MV-4-11 (cell line): ENCODE measurements at regions not wholly inside any gene's neighbourhood (a gene's known extent, or its start where the extent isn't known, plus 50 kb on each side); places are given as distances from the start of the nearest gene placed in this dataset.
"Not testable (repeated sequence)": the region's sequence is repeated elsewhere in the genome, so short reads cannot be mapped to it uniquely, and the experiment has no call there.

Experiments
- DNase-seq: peaks from one replicate; lab custom pipeline; 2025; lab: John Stamatoyannopoulos, UW

DNA sequence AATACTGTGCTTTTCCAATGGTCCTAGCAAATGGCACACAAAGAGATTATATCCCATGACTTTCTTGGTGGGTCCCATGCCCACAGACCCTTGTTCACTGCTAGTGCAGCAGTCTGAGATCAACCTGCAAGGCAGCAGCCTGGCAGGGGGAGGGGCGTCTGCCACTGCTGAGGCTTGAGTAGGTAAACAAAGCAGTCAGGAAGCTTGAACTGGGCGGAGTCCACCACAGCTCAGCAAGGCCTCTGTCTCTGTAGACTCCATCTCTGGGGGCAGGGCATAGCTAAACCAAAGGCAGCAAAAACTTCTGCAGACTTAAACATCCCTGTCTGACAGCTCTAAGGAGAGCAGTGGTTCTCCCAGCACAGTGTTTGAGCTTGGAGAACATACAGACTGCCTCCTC lies 82.9 kb downstream of the ZNF737 start:
- no peak for DNase-seq

DNA sequence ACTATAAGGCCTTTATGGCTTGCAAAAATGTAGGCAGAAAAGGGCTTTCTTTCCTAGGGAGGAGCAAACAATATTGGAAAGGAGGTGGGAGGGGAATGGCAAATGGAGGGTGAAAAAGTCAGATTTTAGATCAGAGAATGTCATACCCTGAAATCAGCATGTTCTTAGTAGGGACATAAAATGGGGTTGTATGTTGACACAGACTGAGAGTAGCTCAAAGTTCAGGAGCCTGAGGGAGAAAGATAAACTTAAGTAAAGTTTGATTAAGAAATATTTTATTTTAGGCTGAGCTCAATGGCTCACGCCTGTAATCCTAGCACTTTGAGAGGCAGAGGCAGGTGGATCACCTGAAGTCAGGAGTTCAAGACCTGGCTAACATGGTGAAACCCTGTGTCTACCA lies 83.8 kb downstream of the ZNF737 start:
- no peak for DNase-seq

DNA sequence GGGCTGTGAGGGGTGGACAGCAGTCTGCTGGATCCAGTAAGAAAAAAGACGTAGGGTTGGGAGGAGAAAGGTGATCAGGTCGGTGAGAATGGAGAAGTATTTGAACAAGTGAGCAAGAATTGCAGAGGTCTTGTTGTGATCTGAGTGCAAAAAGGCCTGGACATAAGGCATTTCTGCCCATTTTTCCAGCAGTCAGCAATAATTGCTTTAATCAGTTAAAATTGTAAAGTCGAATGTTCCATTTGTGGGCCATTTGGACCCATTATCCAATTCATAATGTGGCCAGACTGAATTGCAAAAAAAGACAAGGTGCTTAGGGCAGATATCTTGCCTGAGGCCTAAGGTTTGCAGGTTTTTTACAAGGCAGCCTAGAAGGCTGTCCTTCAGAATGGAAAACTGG lies 86.1 kb downstream of the ZNF737 start:
- DNase-seq: no peak

DNA sequence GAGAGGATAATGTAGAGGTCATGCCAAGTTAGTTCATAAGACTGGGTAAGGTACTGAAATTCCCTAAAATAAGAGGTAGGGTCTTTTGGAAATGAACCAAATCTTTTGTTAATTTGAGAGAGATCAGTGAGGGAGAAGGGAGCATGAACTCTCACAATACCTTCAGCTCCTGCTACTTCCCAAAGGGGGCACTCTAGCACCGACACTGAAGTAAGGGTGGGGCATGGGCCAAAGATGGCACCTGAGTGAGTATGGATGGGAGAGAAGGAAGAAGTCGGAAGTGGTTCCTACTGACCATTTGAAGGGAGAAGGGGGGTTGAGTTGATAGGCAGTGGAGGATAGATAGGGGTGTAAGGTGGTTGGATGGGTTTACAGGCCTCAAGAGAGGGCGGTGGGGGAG lies 86.6 kb downstream of the ZNF737 start:
- DNase-seq: no peak

DNA sequence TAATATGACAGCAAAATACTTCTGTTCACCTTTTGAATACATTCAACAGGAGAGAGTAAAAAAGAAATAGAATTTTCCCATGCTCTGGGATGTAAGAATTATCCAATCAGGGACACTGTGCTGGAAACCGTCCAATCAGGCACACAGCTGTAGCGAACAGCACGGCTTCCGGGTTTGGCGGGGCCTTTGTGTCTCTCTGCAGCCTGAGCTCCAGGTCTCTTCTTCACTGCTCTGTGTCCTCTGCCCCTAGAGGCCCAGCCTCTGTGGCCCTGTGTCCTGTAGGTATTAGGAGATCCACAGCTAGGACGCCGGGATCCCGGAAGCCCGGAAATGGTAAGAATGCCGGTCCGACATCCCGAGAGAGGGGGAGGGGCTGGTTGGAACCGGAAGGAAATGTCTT lies 92.7 kb downstream of the ZNF737 start:
- no peak for DNase-seq

DNA sequence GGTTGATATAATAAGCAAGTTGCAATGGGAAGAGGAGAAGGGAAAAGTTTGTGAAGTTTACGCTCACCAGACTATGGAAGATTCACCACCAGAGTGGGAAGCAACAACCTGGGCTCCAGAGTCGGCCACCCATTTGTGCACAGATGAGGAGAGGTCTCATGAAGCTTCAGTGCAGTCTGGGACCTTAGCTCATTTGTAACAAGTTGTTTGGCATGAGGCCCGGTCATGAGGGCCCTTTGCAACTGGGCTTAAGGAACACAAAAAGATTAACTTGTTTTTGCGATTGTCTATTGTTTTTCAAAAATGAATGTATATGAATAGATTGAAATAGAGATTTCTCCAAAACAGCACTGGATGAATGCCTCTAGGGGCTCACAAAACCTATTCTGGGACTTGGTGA lies 94.2 kb downstream of the ZNF737 start:
- no peak for DNase-seq

DNA sequence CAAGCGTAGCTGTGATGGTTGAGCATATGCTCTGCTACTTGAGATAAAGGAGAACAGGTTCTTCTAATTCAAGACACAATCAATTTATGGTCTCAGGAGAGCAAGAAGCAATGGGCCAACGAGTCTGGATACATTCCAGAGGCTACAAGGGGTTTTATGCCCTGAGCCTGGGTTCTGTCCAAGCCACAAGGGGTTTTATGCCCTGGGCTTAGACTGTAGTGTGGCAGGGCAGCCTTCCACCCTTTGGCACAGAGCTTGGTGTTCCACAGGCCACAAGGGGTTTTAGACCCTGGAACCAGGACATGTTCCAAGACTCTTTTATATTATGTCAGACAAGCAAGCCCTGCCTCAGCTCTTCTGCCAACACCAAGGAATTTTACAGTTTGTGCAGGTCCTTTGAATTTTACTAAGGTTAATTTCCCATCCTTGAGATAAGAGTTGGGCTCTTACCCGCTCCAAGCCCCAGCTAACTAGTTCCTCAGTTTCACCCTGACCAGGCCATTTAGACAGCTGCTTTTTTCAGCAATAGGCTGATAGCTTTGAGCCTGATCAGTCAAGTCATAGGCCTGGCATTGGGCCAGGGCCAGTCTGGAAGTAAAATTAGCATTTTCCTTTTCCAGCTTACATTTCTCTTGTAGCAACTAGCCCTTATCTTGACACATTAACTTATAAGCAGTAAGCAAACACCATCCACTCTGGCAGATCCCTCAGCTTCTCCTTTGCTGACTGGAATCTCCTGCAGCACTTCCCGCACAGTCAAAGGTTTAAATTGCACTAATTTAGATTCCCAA lies 95.0 kb downstream of the ZNF737 start:
- no peak for DNase-seq

DNA sequence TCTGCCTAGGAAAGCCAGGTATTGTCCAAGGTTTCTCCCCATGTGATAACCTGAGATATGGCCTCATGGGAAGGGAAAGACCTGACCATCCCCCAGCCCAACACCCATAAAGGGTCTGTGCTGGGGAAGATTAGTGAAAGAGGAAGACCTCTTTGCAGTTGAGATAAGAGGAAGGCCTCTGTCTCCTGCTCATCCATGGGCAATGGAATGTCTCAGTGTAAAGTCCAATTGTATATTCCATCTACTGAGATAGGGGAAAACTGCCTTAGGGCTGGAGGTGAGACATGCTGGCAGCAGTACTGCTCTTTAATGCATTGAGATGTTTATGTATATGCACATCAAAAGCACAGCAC lies 99.0 kb downstream of the ZNF737 start:
- not testable (repeated sequence) for DNase-seq

DNA sequence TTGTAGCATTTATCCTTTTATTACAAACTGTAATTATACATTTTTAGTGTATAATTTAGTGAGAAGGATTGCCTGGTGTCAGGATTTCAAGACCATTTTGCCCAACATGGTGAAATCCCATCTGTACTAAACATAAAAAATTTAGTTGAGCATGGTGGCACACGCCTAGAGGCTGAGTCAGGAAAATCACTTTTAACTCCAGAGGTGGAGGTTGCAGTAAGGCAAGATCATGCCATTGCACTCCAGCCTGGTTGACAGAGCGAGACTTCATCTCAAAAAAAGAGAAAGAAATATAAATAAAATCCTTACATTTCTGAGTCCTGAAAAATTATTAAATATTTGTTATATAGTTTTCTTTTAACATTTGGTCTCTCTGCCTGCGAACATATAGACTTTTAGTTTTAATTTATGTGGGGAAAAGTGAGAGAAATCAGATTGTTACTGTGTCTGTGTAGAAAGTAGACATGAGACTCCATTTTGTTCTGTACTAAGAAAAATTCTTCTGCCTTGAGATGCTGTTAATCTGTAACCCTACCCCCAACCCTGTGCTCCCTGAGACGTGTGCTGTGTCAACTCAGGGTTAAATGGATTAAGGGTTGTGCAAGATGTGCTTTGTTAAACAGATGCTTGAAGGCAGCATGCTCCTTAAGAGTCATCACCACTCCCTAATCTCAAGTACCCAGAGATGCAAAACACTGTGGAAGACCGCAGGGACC lies 99.5 kb downstream of the ZNF737 start:
- DNase-seq: not testable (repeated sequence)

DNA sequence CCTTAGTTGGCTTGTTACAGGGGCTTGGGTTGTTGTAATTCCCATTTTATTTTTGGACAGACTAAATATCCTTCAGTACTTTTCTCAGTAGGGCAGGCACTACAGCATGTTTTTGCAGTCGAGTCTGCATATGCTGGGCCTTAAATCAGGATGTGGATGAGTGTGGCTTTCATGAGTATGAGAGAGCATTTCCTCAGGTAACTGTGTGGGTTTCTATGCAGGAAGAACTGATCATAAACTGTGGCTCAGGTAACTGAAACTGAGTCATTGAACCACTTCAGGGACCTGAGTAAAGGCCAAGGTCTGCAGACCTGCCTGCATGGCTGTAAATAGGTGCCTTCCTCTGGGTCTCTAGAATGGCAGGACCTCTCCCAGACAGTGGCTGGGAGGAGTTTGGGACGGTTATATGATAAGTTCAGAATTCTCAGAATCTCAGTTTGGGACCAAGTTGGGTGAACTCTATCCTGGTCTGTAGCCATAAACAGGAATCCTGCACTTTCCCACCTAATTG lies 112.1 kb downstream of the ZNF737 start:
- DNase-seq: no peak

DNA sequence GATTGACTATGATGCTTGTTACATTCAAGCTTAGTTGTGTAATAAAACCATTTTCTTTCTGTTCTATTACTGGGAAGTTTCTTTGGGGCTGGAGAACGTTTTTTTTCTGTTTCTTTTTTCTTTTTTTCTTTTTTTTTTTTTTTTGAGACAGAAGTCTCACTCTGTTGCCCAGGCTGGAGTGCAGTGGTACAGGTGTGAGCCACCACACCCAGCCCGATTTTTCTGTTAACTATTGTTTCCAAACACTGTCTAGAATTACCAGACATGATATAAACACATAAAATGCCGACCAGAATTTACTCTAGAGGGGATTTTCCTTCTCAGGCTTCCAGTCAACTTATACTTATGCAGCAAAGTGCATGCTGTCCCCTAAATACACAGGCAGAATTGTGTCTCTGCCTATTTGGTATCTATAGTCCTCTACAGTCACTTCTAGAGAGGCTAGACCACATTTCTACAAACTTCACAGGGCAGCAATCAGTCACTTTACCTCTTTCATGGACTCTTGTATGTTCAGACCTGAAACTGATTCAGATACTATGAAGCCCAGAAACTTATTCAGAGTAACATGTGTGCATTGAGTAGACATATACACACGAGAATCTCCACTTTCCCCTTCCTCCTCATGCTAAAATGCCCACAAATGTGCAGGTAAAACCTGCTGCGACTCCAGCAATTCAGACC lies 121.2 kb downstream of the ZNF737 start:
- no peak for DNase-seq

DNA sequence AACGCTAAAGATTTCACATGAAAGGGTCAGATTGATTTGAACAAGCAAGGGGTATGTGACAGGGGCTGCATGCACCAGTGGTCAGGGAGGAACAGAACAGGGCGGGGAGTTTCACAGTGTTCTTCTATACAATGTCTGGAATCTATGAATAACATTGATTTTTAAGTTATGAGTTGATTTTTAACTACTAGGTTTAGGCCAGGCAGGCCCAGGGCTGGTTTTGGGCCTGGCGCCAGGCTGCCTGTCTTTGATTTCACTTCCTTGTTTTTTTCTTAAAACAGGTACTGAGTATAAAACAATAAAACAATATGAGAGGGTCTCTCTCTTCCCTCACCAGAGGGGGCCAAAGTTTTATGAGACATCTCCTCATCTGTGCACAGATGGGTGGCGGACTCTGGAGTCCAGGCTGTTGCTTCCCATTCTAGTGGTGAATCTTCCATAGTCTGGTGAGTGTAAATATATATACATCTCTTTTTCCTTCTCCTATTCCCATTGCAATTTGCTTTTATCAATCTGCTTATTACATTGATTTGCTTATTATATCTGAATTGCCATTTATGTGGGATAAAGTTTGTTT lies 133.2 kb downstream of the ZNF737 start:
- DNase-seq: not testable (repeated sequence)

DNA sequence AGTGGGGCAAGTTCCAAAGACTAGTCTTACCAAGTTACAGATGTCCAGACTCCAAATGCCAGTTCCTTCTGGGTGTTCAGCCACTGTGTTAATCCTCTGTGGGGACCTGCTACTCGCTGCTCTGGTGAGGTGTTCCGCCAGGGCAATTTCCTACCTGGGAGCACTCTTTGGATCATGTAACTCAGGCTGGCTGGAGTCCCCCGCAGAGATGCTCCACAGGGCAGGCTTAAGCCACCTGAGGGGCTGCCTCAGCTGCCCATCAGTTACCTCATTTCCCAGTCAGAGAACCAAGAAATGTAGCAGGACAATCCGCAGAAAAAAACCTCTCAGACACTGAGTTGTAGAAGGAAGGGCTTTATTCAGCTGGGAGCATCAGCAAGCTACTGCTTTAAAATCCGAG lies 133.8 kb downstream of the ZNF737 start:
- DNase-seq: no peak

DNA sequence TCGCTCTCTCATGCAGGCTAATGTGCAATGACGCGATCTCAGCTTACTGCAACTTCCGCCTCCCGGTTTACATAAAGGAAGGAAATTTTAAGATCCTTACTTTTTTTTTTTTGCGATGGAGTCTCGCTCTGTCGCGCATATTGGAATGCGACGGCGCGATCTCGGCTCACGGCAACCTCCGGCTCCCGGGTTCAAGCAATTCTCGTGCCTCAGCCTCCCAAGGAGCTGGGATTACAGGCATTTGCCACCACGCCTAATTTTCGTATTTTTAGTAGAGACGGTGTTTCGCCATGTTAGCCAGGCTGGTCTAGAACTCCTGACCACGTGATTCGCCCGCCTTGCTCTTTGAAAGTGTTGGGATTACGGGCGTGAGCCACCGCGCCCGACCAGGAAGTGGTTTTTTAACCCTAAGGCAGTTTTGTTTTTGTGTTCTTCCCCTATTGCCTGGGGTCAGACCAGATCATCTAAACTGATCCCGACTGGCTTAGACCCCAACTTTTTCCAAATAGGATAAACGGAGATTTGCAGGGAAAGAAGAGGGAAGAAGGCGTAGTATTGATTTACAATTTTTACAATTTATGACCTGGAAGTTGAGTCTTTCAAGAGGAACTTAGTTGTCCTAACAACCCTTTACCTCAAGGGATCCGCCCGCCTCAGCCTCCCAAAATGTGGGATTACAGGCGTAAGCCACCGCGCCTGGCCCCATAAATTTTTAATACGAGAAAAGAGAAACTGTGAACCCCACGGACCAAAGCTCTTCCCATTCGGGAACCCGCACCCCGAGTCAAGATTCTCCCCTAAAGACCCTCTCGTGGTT lies 142.0 kb downstream of the ZNF737 start:
- no peak for DNase-seq

DNA sequence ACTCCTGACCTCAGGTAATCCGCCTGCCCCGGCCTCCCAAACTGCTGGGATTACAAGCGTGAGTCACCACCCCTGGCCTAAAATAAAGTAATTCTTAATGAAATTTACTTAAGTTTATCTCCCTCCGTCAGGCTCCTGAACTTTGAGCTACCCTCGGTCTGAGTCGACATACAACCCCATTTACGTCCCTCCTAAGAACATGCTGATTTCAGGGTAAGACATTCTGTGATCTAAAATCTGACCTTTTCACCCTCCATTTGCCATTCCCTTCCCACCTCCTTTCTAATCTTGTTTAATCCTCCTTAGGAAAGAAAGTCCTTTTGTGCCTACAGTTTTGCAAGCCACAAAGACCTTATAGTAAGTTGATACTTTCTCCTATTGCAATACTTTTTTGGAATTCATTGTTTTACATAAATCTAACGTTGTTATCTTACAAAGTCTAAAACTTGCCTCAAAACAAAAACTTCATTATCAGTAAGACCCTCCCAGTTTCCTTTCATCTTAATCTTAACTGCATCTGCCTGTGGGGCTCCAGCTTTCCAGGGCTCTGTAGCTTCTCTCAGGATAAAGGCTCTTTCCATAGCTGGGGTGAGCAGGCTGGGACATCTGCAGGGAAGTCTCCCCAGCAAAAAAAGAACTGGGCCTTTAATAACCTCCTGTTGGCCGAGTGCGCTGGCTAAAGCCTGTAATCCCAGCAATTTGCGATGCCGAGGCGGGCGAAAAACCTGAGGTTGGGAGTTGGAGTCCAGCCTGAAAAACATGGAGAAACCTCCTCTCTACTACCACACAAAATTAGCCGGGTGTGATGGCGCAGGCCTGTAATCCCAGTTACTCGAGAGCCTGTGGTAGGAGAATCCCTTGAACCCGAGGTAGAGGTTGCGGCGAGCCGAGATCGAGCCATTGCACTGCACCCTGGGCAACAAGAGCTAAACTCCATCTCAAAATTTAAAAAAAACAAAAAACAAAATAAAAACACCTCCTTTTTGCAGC lies 143.1 kb downstream of the ZNF737 start:
- no peak for DNase-seq

DNA sequence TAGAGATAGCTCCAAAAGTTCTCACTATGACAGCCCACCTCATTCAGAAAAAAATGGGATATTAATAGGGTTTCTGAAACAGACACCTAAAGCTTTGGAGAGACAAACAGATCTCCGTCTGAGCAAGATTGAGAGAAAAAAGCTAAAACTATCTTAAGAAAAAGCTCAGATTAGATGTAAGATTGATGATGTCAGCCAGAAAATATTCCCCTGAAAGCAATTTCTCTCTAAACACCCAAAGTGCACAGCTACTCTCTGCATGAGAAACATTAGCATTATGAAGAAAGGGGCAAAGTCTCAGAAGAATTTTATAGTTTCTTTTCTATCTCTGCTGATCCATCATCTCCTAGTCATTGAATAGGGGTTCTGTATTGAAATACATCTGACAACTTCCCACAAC lies 148.9 kb downstream of the ZNF737 start:
- no peak for DNase-seq

DNA sequence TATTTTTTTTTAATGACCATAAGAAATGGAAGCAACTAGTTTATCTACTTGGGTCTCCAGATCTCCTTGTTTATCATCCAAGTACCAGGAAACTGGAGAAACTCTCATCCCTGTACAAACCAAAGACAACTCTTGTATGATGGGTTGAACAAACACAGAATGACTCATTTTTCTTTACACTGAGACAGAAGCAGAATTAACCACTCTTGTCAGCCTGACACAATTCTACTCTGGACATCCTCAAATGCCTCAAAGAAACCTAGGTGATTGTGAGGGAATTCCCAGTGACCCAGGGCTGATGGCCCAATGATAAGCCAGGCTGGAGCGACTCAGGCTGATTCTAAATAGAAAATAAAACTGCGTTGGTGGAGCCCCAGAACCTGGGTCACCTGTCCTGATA lies 151.5 kb downstream of the ZNF737 start:
- no peak for DNase-seq

DNA sequence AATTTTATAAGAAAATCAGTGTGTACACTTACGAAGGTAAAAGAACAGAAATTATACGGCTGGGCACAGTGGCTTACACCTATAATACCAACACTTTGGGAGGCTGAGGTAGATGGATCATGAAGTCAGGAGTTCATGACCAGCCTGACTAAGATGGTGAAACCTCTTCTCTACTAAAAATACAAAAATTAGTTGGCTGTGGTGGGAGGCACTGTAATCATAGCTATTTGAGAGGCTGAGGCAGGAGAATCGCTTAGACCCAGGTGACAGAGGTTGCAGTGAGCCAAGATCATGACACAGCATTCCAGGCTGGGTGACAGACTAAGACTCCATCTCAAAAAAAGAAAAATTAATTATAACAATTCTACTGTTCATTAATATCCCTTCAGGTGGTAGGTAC lies 151.9 kb downstream of the ZNF737 start:
- no peak for DNase-seq

DNA sequence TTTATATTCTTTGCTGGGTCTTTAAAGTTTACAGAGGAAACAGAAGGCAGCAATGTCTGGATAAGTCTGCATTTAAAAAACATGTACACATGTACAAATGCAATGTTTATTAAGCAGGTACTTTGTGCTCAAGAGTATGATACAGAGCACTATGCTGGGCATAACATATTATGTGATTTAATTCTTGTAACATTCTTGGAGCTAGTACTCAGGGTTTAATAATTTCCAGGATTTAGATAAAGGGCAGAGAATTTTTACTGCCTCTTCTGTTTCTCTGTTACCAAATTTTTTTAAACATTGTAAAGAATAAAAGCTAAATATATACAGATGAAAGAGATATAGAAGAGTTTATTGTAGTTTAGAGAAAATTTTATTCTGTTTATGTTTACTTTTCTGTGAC lies 152.7 kb downstream of the ZNF737 start:
- DNase-seq: no peak

DNA sequence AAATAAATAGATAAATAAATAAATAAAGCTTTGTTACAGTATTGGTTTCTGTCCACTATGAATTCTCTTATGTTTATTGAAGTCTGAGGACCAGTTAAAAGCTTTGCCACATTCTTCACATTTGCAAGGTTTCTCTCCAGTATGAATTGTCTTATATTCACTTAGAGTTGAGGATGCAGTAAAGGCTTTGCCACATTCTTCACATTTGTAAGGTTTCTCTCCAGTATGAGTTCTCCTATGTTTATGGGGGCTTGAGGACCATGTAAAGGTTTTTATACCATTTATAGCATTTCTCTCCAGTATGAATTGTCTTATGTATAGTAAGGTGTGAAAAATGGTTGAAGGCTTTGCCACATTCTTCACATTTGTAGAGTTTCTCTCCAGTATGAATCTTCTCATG lies 168.3 kb downstream of the ZNF737 start:
- DNase-seq: no peak
